ENCODE measurements at regions not wholly inside any gene's neighbourhood (a gene's known extent, or its start where the extent isn't known, plus 50 kb on each side); places are given as distances from the start of the nearest gene placed in this dataset.

- H3K36me3 ChIP-seq (ENCODE audit: low read length) = no peaks in the 10 kb centered on the region
- no peaks in the 10 kb centered on the region for H3K27me3 ChIP-seq (ENCODE audit: low read length)
- H3K4me2 ChIP-seq (ENCODE audit: low read depth, low read length, poor library complexity, severe bottlenecking) = no peak overlapping the region
- TF ChIP-seq, protein P1, sequence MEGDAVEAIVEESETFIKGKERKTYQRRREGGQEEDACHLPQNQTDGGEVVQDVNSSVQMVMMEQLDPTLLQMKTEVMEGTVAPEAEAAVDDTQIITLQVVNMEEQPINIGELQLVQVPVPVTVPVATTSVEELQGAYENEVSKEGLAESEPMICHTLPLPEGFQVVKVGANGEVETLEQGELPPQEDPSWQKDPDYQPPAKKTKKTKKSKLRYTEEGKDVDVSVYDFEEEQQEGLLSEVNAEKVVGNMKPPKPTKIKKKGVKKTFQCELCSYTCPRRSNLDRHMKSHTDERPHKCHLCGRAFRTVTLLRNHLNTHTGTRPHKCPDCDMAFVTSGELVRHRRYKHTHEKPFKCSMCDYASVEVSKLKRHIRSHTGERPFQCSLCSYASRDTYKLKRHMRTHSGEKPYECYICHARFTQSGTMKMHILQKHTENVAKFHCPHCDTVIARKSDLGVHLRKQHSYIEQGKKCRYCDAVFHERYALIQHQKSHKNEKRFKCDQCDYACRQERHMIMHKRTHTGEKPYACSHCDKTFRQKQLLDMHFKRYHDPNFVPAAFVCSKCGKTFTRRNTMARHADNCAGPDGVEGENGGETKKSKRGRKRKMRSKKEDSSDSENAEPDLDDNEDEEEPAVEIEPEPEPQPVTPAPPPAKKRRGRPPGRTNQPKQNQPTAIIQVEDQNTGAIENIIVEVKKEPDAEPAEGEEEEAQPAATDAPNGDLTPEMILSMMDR (IDR thresholded peaks at IDR 0.05; ENCODE audit: insufficient read depth, low read length, poor library complexity, severe bottlenecking) = no peak
- TF ChIP-seq EZH2phosphoT487 (conservative IDR thresholded peaks at IDR 0.05; ENCODE audit: low read length) = no peak
- no peak overlapping the region for H3K9ac ChIP-seq (ENCODE audit: low read length)
- H3K27ac ChIP-seq (ENCODE audit: low read depth, low read length) = no peak overlapping the region
- H3K4me3 ChIP-seq (ENCODE audit: insufficient read depth, low read length, poor library complexity, severe bottlenecking) = no peak overlapping the region
- no peaks in the 10 kb centered on the region for H3F3A ChIP-seq (ENCODE audit: insufficient read depth)
- H3K9me3 ChIP-seq (ENCODE audit: insufficient read depth, low read length) = no peaks in the 10 kb centered on the region
- no peaks in the 10 kb centered on the region for H3K79me2 ChIP-seq (ENCODE audit: insufficient read depth, low read length)
- no peak overlapping the region for H2AFZ ChIP-seq (ENCODE audit: low read depth, low read length, severe bottlenecking)
- no peaks in the 10 kb centered on the region for H4K20me1 ChIP-seq (ENCODE audit: low read depth, low read length)
- no peaks in the 10 kb centered on the region for H3K9me2 ChIP-seq (replicated peaks; ENCODE audit: insufficient read depth, low read length)
Observed at GRCh38 chr5:158261674-158262367, 402.9 kb upstream of the CLINT1 start.

- Histone ChIP-seq H4K20me1 (ENCODE audit: low read depth, low read length) (no peaks in the 10 kb centered on the region), H3K27ac (ENCODE audit: low read depth, low read length) (no peak overlapping the region), H3K9me2 (replicated peaks; ENCODE audit: insufficient read depth, low read length) (no peaks in the 10 kb centered on the region), H3K9me3 (ENCODE audit: insufficient read depth, low read length) (no peaks in the 10 kb centered on the region), H3K4me2 (ENCODE audit: low read depth, low read length, poor library complexity, severe bottlenecking) (no peak overlapping the region), H3K9ac (ENCODE audit: low read length) (no peak overlapping the region), H2AFZ (ENCODE audit: low read depth, low read length, severe bottlenecking) (no peak overlapping the region), H3K36me3 (ENCODE audit: low read length) (no peaks in the 10 kb centered on the region), H3F3A (ENCODE audit: insufficient read depth) (no peaks in the 10 kb centered on the region), H3K27me3 (ENCODE audit: low read length) (no peaks in the 10 kb centered on the region), H3K79me2 (ENCODE audit: insufficient read depth, low read length) (no peaks in the 10 kb centered on the region), H3K4me3 (ENCODE audit: insufficient read depth, low read length, poor library complexity, severe bottlenecking) (no peak overlapping the region)
- TF ChIP-seq, protein P1 (IDR thresholded peaks at IDR 0.05; ENCODE audit: insufficient read depth, low read length, poor library complexity, severe bottlenecking) = no peak
- no peak for TF ChIP-seq EZH2phosphoT487 (conservative IDR thresholded peaks at IDR 0.05; ENCODE audit: low read length)
Observed at GRCh38 chr5:158256096-158256495, 397.2 kb upstream of the CLINT1 start.

DNA sequence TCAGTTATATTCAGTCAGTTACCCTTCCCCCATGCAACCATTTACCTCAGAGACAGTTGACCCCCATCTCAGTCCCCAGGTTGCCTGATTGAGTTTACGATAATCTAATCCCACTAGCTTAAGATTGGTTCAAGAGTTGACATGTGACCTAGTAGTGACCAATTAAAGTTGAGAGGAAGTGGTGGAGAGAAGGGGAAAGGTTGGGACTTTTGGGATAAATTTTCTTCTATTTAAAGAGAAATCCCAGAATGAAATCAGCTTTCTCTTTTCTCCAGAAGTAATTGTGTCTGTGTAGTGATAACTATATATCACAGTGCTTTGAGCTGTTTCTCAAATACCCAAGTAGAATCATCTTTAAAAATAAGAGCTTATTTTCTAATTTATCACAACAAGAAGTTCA is 396.7 kb upstream of the CLINT1 start:
- H3K4me3 ChIP-seq (ENCODE audit: insufficient read depth, low read length, poor library complexity, severe bottlenecking) = no peak overlapping the region
- no peaks in the 10 kb centered on the region for H3F3A ChIP-seq (ENCODE audit: insufficient read depth)
- H3K27me3 ChIP-seq (ENCODE audit: low read length) = no peaks in the 10 kb centered on the region
- no peaks in the 10 kb centered on the region for H3K9me2 ChIP-seq (replicated peaks; ENCODE audit: insufficient read depth, low read length)
- no peak overlapping the region for H3K4me2 ChIP-seq (ENCODE audit: low read depth, low read length, poor library complexity, severe bottlenecking)
- H3K9me3 ChIP-seq (ENCODE audit: insufficient read depth, low read length) = no peaks in the 10 kb centered on the region
- H3K36me3 ChIP-seq (ENCODE audit: low read length) = no peaks in the 10 kb centered on the region; the same call in 1 of the 2 replicates
- H2AFZ ChIP-seq (ENCODE audit: low read depth, low read length, severe bottlenecking) = no peak overlapping the region
- no peak overlapping the region for H3K27ac ChIP-seq (ENCODE audit: low read depth, low read length)
- H3K79me2 ChIP-seq (ENCODE audit: insufficient read depth, low read length) = no peaks in the 10 kb centered on the region
- no peak overlapping the region for H3K9ac ChIP-seq (ENCODE audit: low read length)
- TF ChIP-seq, protein P1 (IDR thresholded peaks at IDR 0.05; ENCODE audit: insufficient read depth, low read length, poor library complexity, severe bottlenecking) = no peak
- TF ChIP-seq EZH2phosphoT487 (conservative IDR thresholded peaks at IDR 0.05; ENCODE audit: low read length) = no peak
- H4K20me1 ChIP-seq (ENCODE audit: low read depth, low read length) = no peaks in the 10 kb centered on the region

All from SU-DHL-6 (cell line).